ENCODE measurements at regions not wholly inside any gene's neighbourhood (a gene's known extent, or its start where the extent isn't known, plus 50 kb on each side); places are given as distances from the start of the nearest gene placed in this dataset.

DNA sequence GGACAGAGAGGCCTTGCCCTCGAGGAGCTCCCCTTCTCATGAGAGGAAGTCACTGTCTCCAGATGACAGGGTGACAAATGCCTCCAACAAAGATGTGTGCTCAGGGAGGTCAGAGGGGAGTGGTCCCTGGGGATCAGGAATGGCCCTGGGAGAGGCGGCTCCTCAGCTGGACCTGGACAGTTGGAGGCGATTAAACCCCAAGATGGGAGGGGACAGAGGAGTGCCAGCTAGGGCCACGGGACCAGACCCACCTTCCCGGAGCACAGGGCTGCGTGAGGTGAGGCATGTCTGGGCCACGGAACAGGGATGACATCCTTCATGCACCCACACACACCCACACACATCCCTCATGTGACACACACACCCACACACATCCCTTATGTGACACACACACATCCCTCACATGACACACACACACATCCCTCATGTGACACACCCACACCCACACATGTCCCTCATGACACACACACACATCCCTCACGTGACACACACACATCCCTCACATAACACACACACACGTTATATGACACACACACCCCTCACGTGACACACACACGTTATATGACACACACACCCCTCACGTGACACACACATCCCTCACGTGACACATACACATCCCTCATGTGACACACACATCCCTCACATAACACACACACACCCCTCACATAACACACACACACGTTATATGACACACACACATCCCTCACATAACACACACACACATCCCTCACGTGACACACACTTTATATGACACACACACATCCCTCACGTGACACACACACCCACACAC is 57.4 kb upstream of the SLCO4A1 start:
- no peak overlapping the region for H2AFZ ChIP-seq (ENCODE audit: control insufficient read depth, low read depth, low read length)
- H3K9ac ChIP-seq (ENCODE audit: control insufficient read depth, insufficient read depth, low read length) = no peak overlapping the region
- ChIA-PET SMC1A (ENCODE audit: uncharacterized antibody, unreplicated experiment) (no interaction called here), CTCF (interaction anchor here (1.5 kb wide), 1 partner anchor 32 kb away, joined by 4 read pairs; no protein-coding TSS in a partner anchor), POLR2A (no interaction called here), RAD21 (ENCODE audit: unreplicated experiment) (no interaction called here)
- H3K27me3 ChIP-seq (replicated peaks in 1 of 2; ENCODE audit: control insufficient read depth in 2 of 2, insufficient read depth in 2 of 2, low read length in 1 of 2) = peaks cover 0 to 4% of the 10 kb centered on the region in 2 experiments; a peak in 3 of 4 replicates
- no peaks in the 10 kb centered on the region for H3K9me3 ChIP-seq (replicated peaks; ENCODE audit: control insufficient read depth, insufficient read depth, low read length)
- H3K4me3 ChIP-seq = no peak overlapping the region
- H3K79me2 ChIP-seq (ENCODE audit: control insufficient read depth, insufficient read depth, low read length) = no peaks in the 10 kb centered on the region
- DNase-seq (ENCODE audit: low read depth, low spot score) (no peak), ATAC-seq (no peak), FAIRE-seq (peak; percentile 56)
- in situ Hi-C loops (cut with MboI) = no loop called here
- intact Hi-C loops (cut with micrococcal nuclease; ENCODE audit: unreplicated experiment) = no loop called here
- no peaks in the 10 kb centered on the region for H3K4me1 ChIP-seq (ENCODE audit: control insufficient read depth, insufficient read depth, low read length)
- H3K4me2 ChIP-seq (ENCODE audit: control insufficient read depth, insufficient read depth) = no peak overlapping the region
- WGBS (ENCODE audit: insufficient coverage, insufficient replicate concordance, low lambda C conversion rate, missing lambda C conversion rate) = 34% methylated on average over 9 of the region's 16 CpGs
- H3K36me3 ChIP-seq (ENCODE audit: control insufficient read depth in 2 of 2, insufficient read depth in 2 of 2, low read length in 1 of 2) = no peaks in the 10 kb centered on the region
- H3K27ac ChIP-seq (ENCODE audit: control insufficient read depth, insufficient read depth) = no peak overlapping the region
- no TSS peak for BruUV-seq (replicated peaks)
- no peaks in the 10 kb centered on the region for H4K20me1 ChIP-seq (ENCODE audit: control insufficient read depth, insufficient read depth)
- TF ChIP-seq DPF2 (IDR thresholded peaks at IDR 0.05) = no peak
- TF ChIP-seq, protein P1, sequence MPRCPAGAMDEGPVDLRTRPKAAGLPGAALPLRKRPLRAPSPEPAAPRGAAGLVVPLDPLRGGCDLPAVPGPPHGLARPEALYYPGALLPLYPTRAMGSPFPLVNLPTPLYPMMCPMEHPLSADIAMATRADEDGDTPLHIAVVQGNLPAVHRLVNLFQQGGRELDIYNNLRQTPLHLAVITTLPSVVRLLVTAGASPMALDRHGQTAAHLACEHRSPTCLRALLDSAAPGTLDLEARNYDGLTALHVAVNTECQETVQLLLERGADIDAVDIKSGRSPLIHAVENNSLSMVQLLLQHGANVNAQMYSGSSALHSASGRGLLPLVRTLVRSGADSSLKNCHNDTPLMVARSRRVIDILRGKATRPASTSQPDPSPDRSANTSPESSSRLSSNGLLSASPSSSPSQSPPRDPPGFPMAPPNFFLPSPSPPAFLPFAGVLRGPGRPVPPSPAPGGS (IDR thresholded peaks at IDR 0.05; ENCODE audit: borderline replicate concordance, insufficient read depth, low read depth, low read length, poor library complexity, severe bottlenecking) = peak; percentile 88
- no peak for TF ChIP-seq SMARCA5 (IDR thresholded peaks at IDR 0.05)
- no peak for TF ChIP-seq NRF1 (conservative IDR thresholded peaks at IDR 0.05; ENCODE audit: low read depth, low read length)
- TF ChIP-seq RUNX3 (IDR thresholded peaks at IDR 0.05; ENCODE audit: low read length) = no peak
- no peak for TF ChIP-seq CREB1 (IDR thresholded peaks at IDR 0.05; ENCODE audit: low read depth)
- no peak for TF ChIP-seq SUZ12 (IDR thresholded peaks at IDR 0.05; ENCODE audit: unreplicated experiment)
- no peak for TF ChIP-seq RFX5 (IDR thresholded peaks at IDR 0.05; ENCODE audit: low read depth, low read length)
- TF ChIP-seq, protein P2, sequence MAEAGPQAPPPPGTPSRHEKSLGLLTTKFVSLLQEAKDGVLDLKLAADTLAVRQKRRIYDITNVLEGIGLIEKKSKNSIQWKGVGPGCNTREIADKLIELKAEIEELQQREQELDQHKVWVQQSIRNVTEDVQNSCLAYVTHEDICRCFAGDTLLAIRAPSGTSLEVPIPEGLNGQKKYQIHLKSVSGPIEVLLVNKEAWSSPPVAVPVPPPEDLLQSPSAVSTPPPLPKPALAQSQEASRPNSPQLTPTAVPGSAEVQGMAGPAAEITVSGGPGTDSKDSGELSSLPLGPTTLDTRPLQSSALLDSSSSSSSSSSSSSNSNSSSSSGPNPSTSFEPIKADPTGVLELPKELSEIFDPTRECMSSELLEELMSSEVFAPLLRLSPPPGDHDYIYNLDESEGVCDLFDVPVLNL (IDR thresholded peaks at IDR 0.05; ENCODE audit: low read depth, low read length) = no peak
- TF ChIP-seq NFIC (IDR thresholded peaks at IDR 0.05; ENCODE audit: low read depth, low read length) = peak; percentile 50; the same call in 1 of the 2 replicates
- no peak for TF ChIP-seq SUPT20H (IDR thresholded peaks at IDR 0.05; ENCODE audit: borderline replicate concordance, control insufficient read depth, low read depth, low read length)
- TF ChIP-seq BCL11A (IDR thresholded peaks at IDR 0.05; ENCODE audit: low read depth, low read length) = no peak
- TF ChIP-seq RBBP5 (conservative IDR thresholded peaks at IDR 0.05) = no peak
- no peak for TF ChIP-seq EGR1 (IDR thresholded peaks at IDR 0.05; ENCODE audit: borderline replicate concordance in 1 of 2, low read depth in 2 of 2, low read length in 2 of 2)
- TF ChIP-seq, protein P3, sequence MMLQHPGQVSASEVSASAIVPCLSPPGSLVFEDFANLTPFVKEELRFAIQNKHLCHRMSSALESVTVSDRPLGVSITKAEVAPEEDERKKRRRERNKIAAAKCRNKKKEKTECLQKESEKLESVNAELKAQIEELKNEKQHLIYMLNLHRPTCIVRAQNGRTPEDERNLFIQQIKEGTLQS (IDR thresholded peaks at IDR 0.05; ENCODE audit: borderline replicate concordance, extremely low read depth, low read depth, low read length) = 0 out of 2 replicates have a peak, but pooled peaks have one; percentile 4
- TF ChIP-seq POLR2A (IDR thresholded peaks at IDR 0.05; ENCODE audit: low read depth, low read length) = no peak
- TF ChIP-seq YBX1 (IDR thresholded peaks at IDR 0.05) = no peak
- no peak for TF ChIP-seq ZZZ3 (IDR thresholded peaks at IDR 0.05; ENCODE audit: control insufficient read depth, insufficient read length, low read depth)
- TF ChIP-seq, protein P4, sequence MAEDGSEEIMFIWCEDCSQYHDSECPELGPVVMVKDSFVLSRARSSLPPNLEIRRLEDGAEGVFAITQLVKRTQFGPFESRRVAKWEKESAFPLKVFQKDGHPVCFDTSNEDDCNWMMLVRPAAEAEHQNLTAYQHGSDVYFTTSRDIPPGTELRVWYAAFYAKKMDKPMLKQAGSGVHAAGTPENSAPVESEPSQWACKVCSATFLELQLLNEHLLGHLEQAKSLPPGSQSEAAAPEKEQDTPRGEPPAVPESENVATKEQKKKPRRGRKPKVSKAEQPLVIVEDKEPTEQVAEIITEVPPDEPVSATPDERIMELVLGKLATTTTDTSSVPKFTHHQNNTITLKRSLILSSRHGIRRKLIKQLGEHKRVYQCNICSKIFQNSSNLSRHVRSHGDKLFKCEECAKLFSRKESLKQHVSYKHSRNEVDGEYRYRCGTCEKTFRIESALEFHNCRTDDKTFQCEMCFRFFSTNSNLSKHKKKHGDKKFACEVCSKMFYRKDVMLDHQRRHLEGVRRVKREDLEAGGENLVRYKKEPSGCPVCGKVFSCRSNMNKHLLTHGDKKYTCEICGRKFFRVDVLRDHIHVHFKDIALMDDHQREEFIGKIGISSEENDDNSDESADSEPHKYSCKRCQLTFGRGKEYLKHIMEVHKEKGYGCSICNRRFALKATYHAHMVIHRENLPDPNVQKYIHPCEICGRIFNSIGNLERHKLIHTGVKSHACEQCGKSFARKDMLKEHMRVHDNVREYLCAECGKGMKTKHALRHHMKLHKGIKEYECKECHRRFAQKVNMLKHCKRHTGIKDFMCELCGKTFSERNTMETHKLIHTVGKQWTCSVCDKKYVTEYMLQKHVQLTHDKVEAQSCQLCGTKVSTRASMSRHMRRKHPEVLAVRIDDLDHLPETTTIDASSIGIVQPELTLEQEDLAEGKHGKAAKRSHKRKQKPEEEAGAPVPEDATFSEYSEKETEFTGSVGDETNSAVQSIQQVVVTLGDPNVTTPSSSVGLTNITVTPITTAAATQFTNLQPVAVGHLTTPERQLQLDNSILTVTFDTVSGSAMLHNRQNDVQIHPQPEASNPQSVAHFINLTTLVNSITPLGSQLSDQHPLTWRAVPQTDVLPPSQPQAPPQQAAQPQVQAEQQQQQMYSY (CRISPR knock-in tag; IDR thresholded peaks at IDR 0.05) = no peak

All from GM12878 (cell line).